Small intestine (tissue), 7 donors: ENCODE measurements at regions not wholly inside any gene's neighbourhood (a gene's known extent, or its start where the extent isn't known, plus 50 kb on each side); places are given as distances from the start of the nearest gene placed in this dataset.

Experiments used
- DNase-seq, 2 donors: peaks; one replicate each; pipeline versions ENCODE4 v3.0.0 to v3.0.0-alpha.2; 2013
- FAIRE-seq: peaks from 2 replicates; lab custom pipeline; 2012; peaks lifted over from hg19 to GRCh38; lab: Jason Lieb, UNC
- H3K27ac ChIP-seq, 3 donors: one replicate each; pipeline ENCODE4 v1.5.1; 2013; ENCODE audit warnings: low read length in 2 of 3, mild to moderate bottlenecking in 2 of 3, control low read depth in 1 of 3, inconsistent platforms in 1 of 3, low read depth in 1 of 3, moderate library complexity in 1 of 3
- H3K27me3 ChIP-seq, 3 donors: one replicate each; pipeline ENCODE4 v1.6.1; 2013; ENCODE audit warnings: low read length in 3 of 3, inconsistent platforms in 1 of 3; ENCODE audit not compliant: control insufficient read depth in 3 of 3, insufficient read depth in 3 of 3
- H3K36me3 ChIP-seq, 3 donors: one replicate each; pipeline ENCODE4 v1.6.1; 2013; ENCODE audit warnings: low read length in 3 of 3, inconsistent platforms in 1 of 3, low read depth in 1 of 3, mild to moderate bottlenecking in 1 of 3, moderate library complexity in 1 of 3; ENCODE audit not compliant: control insufficient read depth in 3 of 3, insufficient read depth in 2 of 3
- H3K4me1 ChIP-seq, 3 donors: one replicate each; pipeline ENCODE4 v1.6.1; 2013; ENCODE audit warnings: low read length in 2 of 3, inconsistent platforms in 1 of 3, low read depth in 1 of 3, mild to moderate bottlenecking in 1 of 3, moderate library complexity in 1 of 3; ENCODE audit not compliant: control insufficient read depth in 3 of 3, insufficient read depth in 2 of 3
- H3K4me3 ChIP-seq, 3 donors: one replicate each; pipeline ENCODE4 v1.5.1; 2013; ENCODE audit warnings: low read length in 3 of 3, control low read depth in 1 of 3, inconsistent platforms in 1 of 3, low read depth in 1 of 3, mild to moderate bottlenecking in 1 of 3, moderate library complexity in 1 of 3
- H3K9me3 ChIP-seq, 2 donors: one replicate each; pipeline ENCODE4 v1.6.1; 2013; ENCODE audit warnings: low read depth in 1 of 2, low read length in 1 of 2; ENCODE audit not compliant: control insufficient read depth in 2 of 2, insufficient read depth in 1 of 2
- WGBS, 3 donors: extraction: QIAGEN DNeasy Blood & Tissue Kit; methylation state at CpG; one replicate each; pipeline ENCODE4 v1.1.7; 2013; 5-methylcytosine and 5-hydroxymethylcytosine counted together
- donor health status: healthy with polysubstance abuse.
- donor health status: control.
- donor health status: control.
- donor health status: Bipolar disorder and iron deficiency.
- donor health status: healthy.

GRCh38 chr7:123060446-123060845 is 64.9 kb upstream of the TAS2R16 start:
- Histone ChIP-seq H3K4me1 (no peaks in the 10 kb centered on the region), H3K27me3 (no peaks in the 10 kb centered on the region), H3K36me3 (no peaks in the 10 kb centered on the region), H3K9me3 (no peaks in the 10 kb centered on the region), H3K4me3 (no peak overlapping the region), H3K27ac (no peak overlapping the region)
- FAIRE-seq, result no peak
- no peak for DNase-seq

- no peaks in the 10 kb centered on the region for H3K36me3 ChIP-seq
- H3K27ac ChIP-seq, result no peak overlapping the region
- no peaks in the 10 kb centered on the region for H3K27me3 ChIP-seq
- H3K9me3 ChIP-seq, result no peaks in the 10 kb centered on the region
- no peaks in the 10 kb centered on the region for H3K4me1 ChIP-seq
- FAIRE-seq, result no peak
- DNase-seq, result no peak
- H3K4me3 ChIP-seq, result no peak overlapping the region
Observed at GRCh38 chr7:123057911-123058310, 62.4 kb upstream of the TAS2R16 start.

GRCh38 chr7:123054357-123055133 is 59.0 kb upstream of the TAS2R16 start:
- WGBS, 3 donors, result 40 to 57% (median 42%) methylated on average over 5 of the region's 5 CpGs
- H3K4me1 ChIP-seq, result no peaks in the 10 kb centered on the region
- H3K27me3 ChIP-seq, result no peaks in the 10 kb centered on the region
- peaks cover 0 to 7% of the 10 kb centered on the region in 2 donors for H3K9me3 ChIP-seq
- no peak for FAIRE-seq
- no peak overlapping the region for H3K4me3 ChIP-seq
- H3K27ac ChIP-seq, result no peak overlapping the region
- DNase-seq, result peak in 1 of 2 donors; percentile 1
- no peaks in the 10 kb centered on the region for H3K36me3 ChIP-seq

- 48 to 63% (median 52%) methylated on average over 1 of the region's 1 CpG for WGBS, 3 donors
- H3K9me3 ChIP-seq, result peaks cover 0 to 10% of the 10 kb centered on the region in 2 donors
- H3K4me3 ChIP-seq, result no peak overlapping the region
- DNase-seq (no peak), FAIRE-seq (no peak)
- no peaks in the 10 kb centered on the region for H3K36me3 ChIP-seq
- H3K27ac ChIP-seq, result no peak overlapping the region
- no peaks in the 10 kb centered on the region for H3K27me3 ChIP-seq
- no peaks in the 10 kb centered on the region for H3K4me1 ChIP-seq
Observed at GRCh38 chr7:123051916-123052315, 56.4 kb upstream of the TAS2R16 start.

- Histone ChIP-seq H3K36me3 (no peaks in the 10 kb centered on the region), H3K27ac (no peak overlapping the region), H3K9me3 (peaks cover 0 to 10% of the 10 kb centered on the region in 2 donors), H3K4me1 (no peaks in the 10 kb centered on the region), H3K27me3 (no peaks in the 10 kb centered on the region), H3K4me3 (no peak overlapping the region)
- DNase-seq (no peak), FAIRE-seq (no peak)
Observed at GRCh38 chr7:123047955-123048354, 52.5 kb upstream of the TAS2R16 start.
